ENCODE measurements at regions not wholly inside any gene's neighbourhood (a gene's known extent, or its start where the extent isn't known, plus 50 kb on each side); places are given as distances from the start of the nearest gene placed in this dataset.

- TF ChIP-seq POLR2A (IDR thresholded peaks at IDR 0.05) (no peak), CTCF (IDR thresholded peaks at IDR 0.05) (no peak)
Observed at GRCh38 chr5:159782995-159783300, 133.3 kb upstream of the ADRA1B start.
